IPS-20b (cell line): ENCODE measurements at regions not wholly inside any gene's neighbourhood (a gene's known extent, or its start where the extent isn't known, plus 50 kb on each side); places are given as distances from the start of the nearest gene placed in this dataset.

Experiments
- H3K27ac ChIP-seq: one replicate; pipeline ENCODE4 v1.5.1; 2013; ENCODE audit warnings: low read length
- H3K27me3 ChIP-seq: 2 replicates; pipeline ENCODE4 v1.6.1; 2013; ENCODE audit warnings: mild to moderate bottlenecking, low read length, inconsistent platforms; ENCODE audit not compliant: insufficient read depth
- H3K36me3 ChIP-seq: 2 replicates; pipeline ENCODE4 v1.6.1; 2013; ENCODE audit warnings: low read depth, mild to moderate bottlenecking, inconsistent platforms, low read length, moderate library complexity; ENCODE audit not compliant: insufficient read depth
- H3K4me1 ChIP-seq: 2 replicates; pipeline ENCODE4 v1.6.1; 2013; ENCODE audit warnings: mild to moderate bottlenecking, control low read depth, inconsistent platforms, low read length, moderate library complexity; ENCODE audit not compliant: insufficient read depth
- H3K4me3 ChIP-seq: 2 replicates; pipeline ENCODE4 v1.5.1; 2013; ENCODE audit warnings: mild to moderate bottlenecking, low read length, inconsistent platforms
- H3K9ac ChIP-seq: 2 replicates; pipeline ENCODE4 v1.6.1; 2013; ENCODE audit warnings: low read depth, mild to moderate bottlenecking, inconsistent platforms, low read length, moderate library complexity
- H3K9me3 ChIP-seq: 2 replicates; pipeline ENCODE4 v1.6.1; 2013; ENCODE audit warnings: mild to moderate bottlenecking, low read depth, low read length, inconsistent platforms; ENCODE audit not compliant: insufficient read depth

DNA sequence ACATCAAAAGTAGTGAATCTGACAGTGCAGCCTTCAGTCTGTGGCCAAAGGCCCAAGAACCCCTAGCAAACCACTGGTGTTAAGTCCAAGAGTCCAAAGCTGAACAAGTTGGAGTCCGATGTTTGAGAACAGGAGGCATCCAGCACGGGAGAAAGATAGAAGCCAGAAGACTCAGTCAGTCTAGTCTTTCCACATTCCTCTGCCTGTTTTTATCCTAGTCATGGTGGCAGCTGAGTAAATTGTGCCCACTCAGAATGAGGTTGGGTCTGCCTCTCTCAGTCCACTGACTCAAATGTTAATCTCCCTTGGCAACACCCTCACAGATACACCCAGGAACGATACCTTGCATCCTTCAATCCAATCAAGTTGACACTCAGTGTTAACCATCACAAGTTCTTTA, 1255.4 kb downstream of the LRFN5 start:
- no peak overlapping the region for H3K4me3 ChIP-seq
- no peaks in the 10 kb centered on the region for H3K36me3 ChIP-seq
- H3K9ac ChIP-seq, result no peak overlapping the region
- no peaks in the 10 kb centered on the region for H3K9me3 ChIP-seq
- H3K4me1 ChIP-seq, result no peaks in the 10 kb centered on the region
- H3K27ac ChIP-seq, result no peak overlapping the region
- H3K27me3 ChIP-seq, result no peaks in the 10 kb centered on the region

DNA sequence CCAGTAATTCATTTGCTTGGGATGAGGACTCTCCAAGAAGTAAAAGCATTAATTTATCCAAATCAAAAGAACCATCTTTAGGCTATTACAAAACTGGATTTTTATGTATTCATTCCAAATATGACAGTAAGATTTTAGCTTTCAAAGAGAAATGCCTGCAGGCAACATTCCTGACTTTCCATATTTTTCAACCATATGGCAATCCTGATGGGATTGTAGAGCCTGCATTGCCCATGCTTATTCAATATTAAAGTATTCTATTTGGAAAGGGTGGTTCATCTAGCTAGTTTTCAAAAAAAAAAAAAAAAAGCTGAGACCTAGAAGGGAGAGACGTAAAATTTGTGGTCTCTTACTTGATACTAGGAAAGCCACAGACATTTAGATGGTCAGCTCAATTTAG, 1253.7 kb downstream of the LRFN5 start:
- no peaks in the 10 kb centered on the region for H3K9me3 ChIP-seq
- no peaks in the 10 kb centered on the region for H3K4me1 ChIP-seq
- no peak overlapping the region for H3K4me3 ChIP-seq
- no peaks in the 10 kb centered on the region for H3K27me3 ChIP-seq
- no peak overlapping the region for H3K9ac ChIP-seq
- no peak overlapping the region for H3K27ac ChIP-seq
- no peaks in the 10 kb centered on the region for H3K36me3 ChIP-seq

DNA sequence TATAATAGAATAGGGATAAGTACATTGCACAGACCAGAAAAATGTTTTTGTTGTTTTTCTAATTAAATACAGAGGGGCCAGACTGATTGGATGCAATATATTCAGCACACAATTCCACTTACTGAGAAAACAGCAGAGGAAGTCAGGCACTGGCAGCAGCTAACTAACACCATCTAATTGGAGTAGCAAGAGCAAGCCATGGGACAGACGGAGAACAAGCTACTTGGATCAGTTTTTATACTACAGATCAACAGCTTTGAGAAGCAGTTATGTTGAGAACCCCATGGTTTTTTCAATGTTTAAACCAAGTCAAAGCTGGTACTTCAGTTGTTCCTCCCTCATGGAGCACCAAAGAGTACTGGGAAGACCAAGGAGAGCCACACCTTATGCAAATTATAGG, 1249.4 kb downstream of the LRFN5 start:
- Histone ChIP-seq H3K27ac (no peak overlapping the region), H3K4me3 (no peak overlapping the region), H3K4me1 (no peaks in the 10 kb centered on the region), H3K36me3 (no peaks in the 10 kb centered on the region), H3K27me3 (no peaks in the 10 kb centered on the region), H3K9ac (no peak overlapping the region), H3K9me3 (no peaks in the 10 kb centered on the region)

DNA sequence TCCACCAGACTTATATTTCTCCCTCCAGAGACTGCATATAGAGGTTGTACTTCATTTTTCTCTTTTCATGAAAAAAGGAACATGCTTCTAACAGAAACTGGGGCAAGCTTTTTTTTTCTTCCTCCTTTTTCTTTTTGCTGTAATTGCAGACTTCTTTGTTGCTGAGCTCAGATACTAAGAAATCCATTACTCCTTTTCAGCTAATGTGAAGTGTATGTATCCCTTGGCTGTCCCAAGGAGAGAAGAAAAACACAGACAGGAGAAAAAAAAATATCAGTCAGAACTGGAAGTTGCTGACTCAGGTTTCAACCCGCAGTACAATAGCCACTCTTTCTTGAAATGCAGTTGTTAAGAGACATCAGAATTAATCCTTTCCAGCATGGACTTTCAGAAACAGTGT, 1248.4 kb downstream of the LRFN5 start:
- Histone ChIP-seq H3K36me3 (no peaks in the 10 kb centered on the region), H3K4me3 (no peak overlapping the region), H3K27me3 (no peaks in the 10 kb centered on the region), H3K9me3 (no peaks in the 10 kb centered on the region), H3K9ac (no peak overlapping the region), H3K27ac (no peak overlapping the region), H3K4me1 (no peaks in the 10 kb centered on the region)

DNA sequence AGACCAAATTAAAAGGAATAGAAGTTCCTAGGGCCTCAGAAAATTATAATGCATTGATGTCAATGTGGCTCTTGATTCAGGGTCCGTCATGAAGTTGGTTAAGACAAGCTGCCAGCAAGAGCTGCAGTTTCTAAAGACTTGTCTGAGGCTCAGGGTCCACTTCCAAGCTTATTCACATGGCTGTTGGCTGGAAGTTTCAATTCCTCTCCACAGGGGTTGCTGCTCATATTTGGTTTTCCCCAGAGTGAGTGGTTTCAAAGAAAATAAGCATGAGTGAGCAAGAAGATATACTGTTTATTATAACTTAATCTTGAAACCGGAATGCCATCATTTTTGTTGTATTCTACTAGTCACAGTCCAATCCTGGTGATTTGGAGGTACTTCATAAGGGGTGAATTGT, 1247.4 kb downstream of the LRFN5 start:
- Histone ChIP-seq H3K9me3 (no peaks in the 10 kb centered on the region), H3K4me1 (no peaks in the 10 kb centered on the region), H3K4me3 (no peak overlapping the region), H3K9ac (no peak overlapping the region), H3K36me3 (no peaks in the 10 kb centered on the region), H3K27me3 (no peaks in the 10 kb centered on the region), H3K27ac (no peak overlapping the region)

DNA sequence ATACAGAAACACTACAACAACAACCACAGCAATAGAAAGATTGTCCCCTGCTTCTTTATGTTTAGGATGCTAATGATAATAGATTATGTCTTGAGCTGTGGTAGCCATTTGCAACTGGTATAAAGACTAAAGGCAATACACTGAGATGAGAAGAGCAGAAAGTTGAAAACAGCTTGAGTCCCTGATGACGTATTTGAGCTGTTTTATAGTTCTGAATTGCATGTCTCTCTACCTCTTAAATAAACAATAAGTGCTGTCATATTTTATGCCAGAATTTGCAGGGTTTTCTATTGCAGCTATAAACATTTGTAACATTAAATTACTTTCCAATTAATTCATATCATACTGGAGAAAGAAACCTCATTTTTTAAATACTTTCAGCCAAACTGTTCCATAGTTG, 1242.0 kb downstream of the LRFN5 start:
- Histone ChIP-seq H3K9me3 (peaks cover 4% of the 10 kb centered on the region; the same call in 1 of the 2 replicates), H3K4me1 (no peaks in the 10 kb centered on the region), H3K27me3 (no peaks in the 10 kb centered on the region), H3K27ac (no peak overlapping the region), H3K4me3 (no peak overlapping the region), H3K36me3 (no peaks in the 10 kb centered on the region), H3K9ac (no peak overlapping the region)

DNA sequence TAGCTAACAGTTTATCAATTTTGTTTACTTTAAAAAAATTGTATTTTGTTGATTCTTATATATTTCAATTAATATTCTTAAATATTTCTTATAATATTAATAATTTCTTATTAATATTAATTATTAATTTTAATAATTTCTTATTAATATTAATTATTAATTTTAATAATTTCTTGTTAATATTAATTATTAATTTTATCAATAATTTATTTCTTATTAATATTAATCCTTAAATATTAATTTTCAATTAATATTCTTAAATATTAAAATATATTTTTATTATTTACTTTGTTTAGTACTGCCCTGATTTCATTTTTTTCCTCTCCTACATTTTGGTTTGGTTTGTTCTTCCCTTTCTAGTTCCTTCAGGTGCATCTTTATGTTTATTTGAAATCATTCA, 1208.1 kb downstream of the LRFN5 start:
- H3K27ac ChIP-seq, result no peak overlapping the region
- no peaks in the 10 kb centered on the region for H3K9me3 ChIP-seq
- H3K9ac ChIP-seq, result no peak overlapping the region
- no peaks in the 10 kb centered on the region for H3K36me3 ChIP-seq
- H3K4me3 ChIP-seq, result no peak overlapping the region
- no peaks in the 10 kb centered on the region for H3K27me3 ChIP-seq
- no peaks in the 10 kb centered on the region for H3K4me1 ChIP-seq

DNA sequence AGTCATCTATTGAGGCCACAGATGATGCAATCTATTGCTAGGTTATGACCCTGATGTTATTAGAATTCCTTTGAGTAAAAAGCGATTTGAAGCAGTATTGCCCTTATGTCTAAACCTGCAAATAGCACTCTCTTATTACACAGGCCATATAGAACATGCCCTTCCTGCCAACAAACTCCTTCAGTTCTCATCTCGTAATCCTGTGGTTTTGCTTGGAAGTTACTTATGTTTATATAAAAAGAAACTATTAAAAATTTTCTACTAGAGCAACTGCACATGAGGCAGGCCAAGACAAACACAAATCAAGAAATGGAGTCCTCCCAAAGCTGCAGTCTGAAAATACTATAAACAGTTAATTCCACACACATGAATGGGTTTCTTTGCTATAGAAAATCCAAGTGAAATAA, 1200.2 kb downstream of the LRFN5 start:
- Histone ChIP-seq H3K36me3 (no peaks in the 10 kb centered on the region), H3K27me3 (no peaks in the 10 kb centered on the region), H3K4me3 (no peak overlapping the region), H3K9me3 (no peaks in the 10 kb centered on the region), H3K4me1 (0 out of 2 replicates have a peak, but pooled peaks cover 3% of the 10 kb centered on the region), H3K27ac (no peak overlapping the region), H3K9ac (no peak overlapping the region)

DNA sequence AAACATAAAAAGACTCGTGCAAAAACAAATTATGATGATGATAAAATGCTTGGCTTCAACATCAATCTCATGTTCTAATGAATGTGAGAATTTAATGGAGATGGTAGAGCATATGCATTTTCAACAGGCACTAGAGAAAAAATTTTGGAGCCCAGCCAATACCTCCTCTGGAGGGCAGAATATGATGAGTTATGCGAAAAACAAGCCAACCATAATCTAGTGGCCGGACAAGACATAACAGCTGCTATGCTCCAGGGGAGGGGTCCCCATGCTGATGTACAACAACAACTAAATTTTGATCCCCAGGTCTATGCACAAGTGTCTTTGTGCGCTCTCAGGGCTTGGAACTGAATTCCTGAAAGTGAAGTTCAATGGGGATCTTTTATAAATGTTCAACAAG, 1197.5 kb downstream of the LRFN5 start:
- Histone ChIP-seq H3K4me1 (0 out of 2 replicates have a peak, but pooled peaks cover 3% of the 10 kb centered on the region), H3K27ac (no peak overlapping the region), H3K27me3 (no peaks in the 10 kb centered on the region), H3K9me3 (no peaks in the 10 kb centered on the region), H3K36me3 (no peaks in the 10 kb centered on the region), H3K9ac (no peak overlapping the region), H3K4me3 (no peak overlapping the region)

DNA sequence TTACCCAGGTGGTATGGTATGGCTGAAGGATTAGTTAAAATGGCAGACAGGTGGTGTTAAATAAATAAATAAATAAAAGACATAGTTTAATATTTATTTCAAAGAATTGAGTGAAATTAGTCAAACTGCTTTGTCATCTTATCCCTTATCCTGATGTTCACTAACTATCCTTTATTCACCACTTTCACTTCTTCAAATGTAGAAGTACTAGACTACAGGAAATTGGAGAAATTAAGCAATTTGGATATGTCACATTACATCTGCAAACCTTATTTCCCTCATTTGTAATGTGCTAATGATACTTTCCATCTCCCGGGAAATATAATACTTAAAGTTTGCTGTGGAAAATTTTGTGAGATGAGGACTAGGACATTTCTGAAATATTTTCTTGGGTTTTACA, 1195.7 kb downstream of the LRFN5 start:
- no peak overlapping the region for H3K27ac ChIP-seq
- no peaks in the 10 kb centered on the region for H3K9me3 ChIP-seq
- H3K9ac ChIP-seq, result no peak overlapping the region

DNA sequence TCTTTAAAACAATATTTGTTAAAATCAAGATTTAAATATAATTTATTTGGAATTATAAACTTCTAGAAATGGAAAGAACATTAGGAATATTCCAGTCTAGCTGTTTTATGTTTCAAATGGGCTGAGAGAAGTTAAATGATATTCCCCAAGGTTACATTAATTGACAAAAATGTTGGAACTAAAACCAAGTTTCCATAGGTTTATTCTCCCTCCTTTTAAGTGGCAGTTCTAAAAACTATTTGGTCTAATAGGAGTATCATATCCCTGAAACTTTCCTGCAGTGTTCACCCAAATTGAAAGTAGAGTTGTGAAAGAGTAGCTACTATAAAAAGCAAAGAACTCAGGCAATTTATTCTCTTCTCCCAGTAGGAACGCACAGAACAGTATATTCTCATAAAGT, 1185.5 kb downstream of the LRFN5 start:
- H3K9me3 ChIP-seq, result peaks cover 6% of the 10 kb centered on the region; the same call in 1 of the 2 replicates
- no peaks in the 10 kb centered on the region for H3K4me1 ChIP-seq

More for the DNA sequence above, 1195.7 kb downstream of the LRFN5 start:
- Histone ChIP-seq H3K36me3 (no peaks in the 10 kb centered on the region), H3K27me3 (no peaks in the 10 kb centered on the region), H3K4me1 (0 out of 2 replicates have a peak, but pooled peaks cover 3% of the 10 kb centered on the region), H3K4me3 (no peak overlapping the region)

DNA sequence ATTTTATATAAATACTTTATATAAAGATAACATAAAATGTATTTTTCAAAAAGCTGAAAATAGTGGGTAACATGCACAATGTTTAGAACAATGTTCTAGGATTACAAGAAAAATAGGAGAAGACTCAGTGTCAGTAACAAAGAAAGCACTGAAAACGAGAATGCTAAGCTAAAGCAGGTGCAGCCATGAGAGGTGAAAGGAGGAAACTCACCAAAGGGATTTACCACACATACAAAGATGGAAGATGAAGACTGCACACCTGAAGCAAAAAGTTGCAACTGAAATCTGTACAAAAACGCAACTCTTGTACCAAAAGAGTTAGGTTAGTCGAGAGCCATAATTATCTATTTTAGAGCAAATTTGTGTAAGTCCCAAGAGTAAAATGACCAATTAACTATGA, 1176.1 kb downstream of the LRFN5 start:
- Histone ChIP-seq H3K4me1 (no peaks in the 10 kb centered on the region), H3K27ac (no peak overlapping the region), H3K36me3 (no peaks in the 10 kb centered on the region), H3K9ac (no peak overlapping the region), H3K9me3 (peaks cover 26% of the 10 kb centered on the region), H3K4me3 (no peak overlapping the region), H3K27me3 (no peaks in the 10 kb centered on the region)

More for the DNA sequence above, 1185.5 kb downstream of the LRFN5 start:
- Histone ChIP-seq H3K4me3 (no peak overlapping the region), H3K27ac (no peak overlapping the region), H3K36me3 (no peaks in the 10 kb centered on the region), H3K27me3 (no peaks in the 10 kb centered on the region), H3K9ac (no peak overlapping the region)

DNA sequence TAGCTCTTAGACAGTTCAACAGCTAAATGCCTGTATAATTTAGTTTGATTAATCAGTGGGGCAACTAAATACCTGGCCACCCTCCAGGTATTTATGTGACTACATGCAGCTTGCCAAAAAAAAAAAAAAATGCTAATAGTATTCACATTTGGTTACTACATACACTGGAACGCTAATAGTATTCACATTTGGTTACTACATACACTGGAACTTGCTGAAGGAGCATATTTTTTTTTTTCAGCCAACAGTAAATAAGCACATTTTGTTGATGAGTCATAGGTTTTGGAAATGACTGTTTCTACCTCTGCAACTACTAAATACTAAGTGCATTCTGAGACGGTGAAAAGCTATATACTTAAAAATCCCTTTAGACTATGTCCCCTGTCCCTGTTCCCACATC, 1172.3 kb downstream of the LRFN5 start:
- Histone ChIP-seq H3K9me3 (no peaks in the 10 kb centered on the region; the same call in 1 of the 2 replicates), H3K4me1 (no peaks in the 10 kb centered on the region), H3K27ac (no peak overlapping the region), H3K9ac (no peak overlapping the region), H3K27me3 (no peaks in the 10 kb centered on the region), H3K36me3 (no peaks in the 10 kb centered on the region), H3K4me3 (no peak overlapping the region)
